H9 (cell line): ENCODE measurements at regions not wholly inside any gene's neighbourhood (a gene's known extent, or its start where the extent isn't known, plus 50 kb on each side); places are given as distances from the start of the nearest gene placed in this dataset.

Experiments
- DNase-seq: peaks from one replicate; pipeline ENCODE4 v3.0.0-alpha.2; 2017
- H2AFZ ChIP-seq: one replicate; pipeline ENCODE4 v1.6.1; 2013; ENCODE audit warnings: mild to moderate bottlenecking, low read length, control low read depth, moderate library complexity
- H2AK5ac ChIP-seq: 2 replicates; pipeline ENCODE4 v1.6.1; 2013; ENCODE audit warnings: low read length, control low read depth, mixed read lengths; ENCODE audit not compliant: insufficient read length
- H2BK120ac ChIP-seq: one replicate; pipeline ENCODE4 v1.6.1; 2013; ENCODE audit warnings: low read depth, mild to moderate bottlenecking, low read length, control low read depth, inconsistent platforms; ENCODE audit not compliant: poor library complexity, severe bottlenecking
- H2BK12ac ChIP-seq: 2 replicates; pipeline ENCODE4 v1.6.1; 2013; ENCODE audit warnings: low read length, control low read depth, mixed read lengths, low read depth; ENCODE audit not compliant: insufficient read length
- H2BK15ac ChIP-seq: 2 replicates; pipeline ENCODE4 v1.6.1; 2013; ENCODE audit warnings: low read depth, low read length, control low read depth
- H2BK20ac ChIP-seq: one replicate; pipeline ENCODE4 v1.6.1; 2013; ENCODE audit warnings: low read depth, mild to moderate bottlenecking, low read length, control low read depth, inconsistent platforms; ENCODE audit not compliant: poor library complexity, severe bottlenecking
- H2BK5ac ChIP-seq: 2 replicates; pipeline ENCODE4 v1.6.1; 2013; ENCODE audit warnings: low read length, control low read depth, mixed read lengths; ENCODE audit not compliant: insufficient read length
- H3K14ac ChIP-seq: 2 replicates; pipeline ENCODE4 v1.6.1; 2013; ENCODE audit warnings: low read length, control low read depth; ENCODE audit not compliant: insufficient read depth
- H3K18ac ChIP-seq: 2 replicates; pipeline ENCODE4 v1.6.1; 2013; ENCODE audit warnings: low read depth, mild to moderate bottlenecking, mixed read lengths, low read length, control low read depth; ENCODE audit not compliant: insufficient read length
- H3K23ac ChIP-seq: 2 replicates; pipeline ENCODE4 v1.6.1; 2013; ENCODE audit warnings: low read length, control low read depth, mixed read lengths, low read depth; ENCODE audit not compliant: insufficient read length
- H3K23me2 ChIP-seq: 2 replicates; pipeline ENCODE4 v1.6.1; 2013; ENCODE audit warnings: low read depth, mild to moderate bottlenecking, mixed read lengths, low read length, control low read depth; ENCODE audit not compliant: insufficient read length, poor library complexity, severe bottlenecking
- H3K27ac ChIP-seq: 2 replicates; pipeline ENCODE4 v1.5.1; 2013; ENCODE audit warnings: low read length, control low read depth, mixed read lengths, low read depth; ENCODE audit not compliant: insufficient read length
- H3K27me3 ChIP-seq: 2 replicates; pipeline ENCODE4 v1.6.1; 2013; ENCODE audit warnings: low read length, control low read depth, inconsistent platforms; ENCODE audit not compliant: insufficient read depth
- H3K4ac ChIP-seq: 2 replicates; pipeline ENCODE4 v1.6.1; 2013; ENCODE audit warnings: low read depth, mild to moderate bottlenecking, control low read depth, inconsistent platforms, low read length, moderate library complexity
- H3K4me1 ChIP-seq: 2 replicates; pipeline ENCODE4 v1.6.1; 2013; ENCODE audit warnings: low read length, control low read depth, inconsistent platforms; ENCODE audit not compliant: insufficient read depth
- H3K4me2 ChIP-seq: 2 replicates; pipeline ENCODE4 v1.6.1; 2013; ENCODE audit warnings: low read length, control low read depth, mixed read lengths; ENCODE audit not compliant: insufficient read length, insufficient read depth
- H3K56ac ChIP-seq: 2 replicates; pipeline ENCODE4 v1.6.1; 2013; ENCODE audit warnings: low read depth, mild to moderate bottlenecking, mixed read lengths, low read length, control low read depth; ENCODE audit not compliant: insufficient read length
- H3K79me1 ChIP-seq: 2 replicates; pipeline ENCODE4 v1.6.1; 2013; ENCODE audit warnings: low read depth, mild to moderate bottlenecking, moderate library complexity, low read length, control low read depth, inconsistent platforms; ENCODE audit not compliant: insufficient read depth, poor library complexity, severe bottlenecking
- H3K79me2 ChIP-seq: 2 replicates; pipeline ENCODE4 v1.6.1; 2013; ENCODE audit warnings: low read length, control low read depth, inconsistent platforms; ENCODE audit not compliant: insufficient read depth
- H3K9ac ChIP-seq: 2 replicates; pipeline ENCODE4 v1.6.1; 2013; ENCODE audit warnings: low read length, control low read depth, mixed read lengths; ENCODE audit not compliant: insufficient read length; ENCODE audit errors: extremely low read depth
- H3K9me3 ChIP-seq: one replicate; pipeline ENCODE4 v1.6.1; 2013; ENCODE audit warnings: low read depth, low read length, inconsistent platforms; ENCODE audit not compliant: control insufficient read depth
- H3T11ph ChIP-seq: one replicate; pipeline ENCODE4 v1.6.1; 2013; ENCODE audit warnings: mild to moderate bottlenecking, low read length, control low read depth, inconsistent platforms
- H4K20me1 ChIP-seq: one replicate; pipeline ENCODE4 v1.6.1; 2013; ENCODE audit not compliant: control insufficient read depth, insufficient read length, insufficient read depth
- H4K5ac ChIP-seq: 2 replicates; pipeline ENCODE4 v1.6.1; 2013; ENCODE audit warnings: low read depth, mild to moderate bottlenecking, mixed read lengths, low read length, control low read depth; ENCODE audit not compliant: insufficient read length
- H4K8ac ChIP-seq: replicated peaks from 2 replicates; pipeline ENCODE4 v1.6.1; 2013; ENCODE audit warnings: low read length, control low read depth, mixed read lengths, low read depth; ENCODE audit not compliant: insufficient read length
- H4K91ac ChIP-seq: 2 replicates; pipeline ENCODE4 v1.6.1; 2013; ENCODE audit warnings: low read depth, mild to moderate bottlenecking, moderate library complexity, mixed read lengths, low read length, control low read depth; ENCODE audit not compliant: insufficient read length
- H3K27ac Mint-ChIP-seq, 3 experiments: 2 replicates in 2 of 3; 3 replicates in 1 of 3; pipeline ENCODE4 v1.8.0; 2020 to 2021; ENCODE audit warnings: mixed read lengths in 3 of 3, mild to moderate bottlenecking in 1 of 3, moderate library complexity in 1 of 3
- H3K27me3 Mint-ChIP-seq: 2 replicates; pipeline ENCODE4 v1.8.0; 2021; ENCODE audit warnings: low read depth, mild to moderate bottlenecking, moderate library complexity, mixed read lengths
- H3K36me3 Mint-ChIP-seq, 3 experiments: 2 replicates in 2 of 3; 3 replicates in 1 of 3; pipeline ENCODE4 v1.8.0; 2020 to 2021; ENCODE audit warnings: low read depth in 3 of 3, mixed read lengths in 3 of 3; ENCODE audit not compliant: insufficient read depth in 1 of 3
- H3K4me1 Mint-ChIP-seq, 2 experiments: 2 replicates each; pipeline ENCODE4 v1.8.0; 2020; ENCODE audit warnings: mixed read lengths in 2 of 2
- H3K4me3 Mint-ChIP-seq, 2 experiments: 2 replicates in 1 of 2; 3 replicates in 1 of 2; pipeline ENCODE4 v1.8.0; 2020 to 2021; ENCODE audit warnings: mild to moderate bottlenecking in 2 of 2, mixed read lengths in 2 of 2, moderate library complexity in 1 of 2
- H3K9me3 Mint-ChIP-seq, 2 experiments: 2 replicates in 1 of 2; 3 replicates in 1 of 2; pipeline ENCODE4 v1.8.0; 2020; ENCODE audit warnings: mild to moderate bottlenecking in 2 of 2, mixed read lengths in 2 of 2, moderate library complexity in 1 of 2
- CTCF ChIP-seq: fragments of 200-600 bp; sonication (generic); conservative IDR thresholded peaks from 3 replicates; pipeline ENCODE4 v1.8.0; 2021; ENCODE audit warnings: antibody characterized with exemption, mild to moderate bottlenecking
- WGBS: extraction: QIAGEN DNeasy Blood & Tissue Kit; methylation state at CpG from one replicate; pipeline ENCODE4 v1.1.7; 2013; ENCODE audit warnings: missing lambda C conversion rate, low lambda C conversion rate, mixed read lengths; ENCODE audit not compliant: insufficient read length; ENCODE audit errors: extremely low coverage; 5-methylcytosine and 5-hydroxymethylcytosine counted together

- Histone ChIP-seq H3K23me2 (no peaks in the 10 kb centered on the region), H2BK120ac (no peak overlapping the region), H2BK5ac (no peak overlapping the region), H4K91ac (no peak overlapping the region), H3K4me1 (no peaks in the 10 kb centered on the region), H3T11ph (no peak overlapping the region), H2BK15ac (no peak overlapping the region), H3K27me3 (no peaks in the 10 kb centered on the region), H4K5ac (no peak overlapping the region), H3K14ac (no peak overlapping the region), H2BK12ac (no peak overlapping the region), H3K27ac (no peak overlapping the region), H2AK5ac (no peak overlapping the region), H3K23ac (no peak overlapping the region), H3K56ac (no peak overlapping the region), H3K4ac (no peak overlapping the region), H4K8ac (no peak overlapping the region), H3K79me2 (no peaks in the 10 kb centered on the region), H3K79me1 (no peaks in the 10 kb centered on the region), H2BK20ac (no peak overlapping the region), H4K20me1 (no peaks in the 10 kb centered on the region), H3K18ac (no peak overlapping the region), H3K9me3 (no peaks in the 10 kb centered on the region), H3K9ac (no peak overlapping the region), H3K4me2 (no peak overlapping the region), H2AFZ (no peak overlapping the region)
- H3K36me3 Mint-ChIP-seq = peaks cover 0 to 8% (median 0%) of the 10 kb centered on the region in 3 experiments; a peak in 2 of 7 replicates
- no peaks in the 10 kb centered on the region for H3K27me3 Mint-ChIP-seq
- DNase-seq = no peak
- H3K27ac Mint-ChIP-seq = no peak overlapping the region
- H3K4me1 Mint-ChIP-seq = 0 out of 4 replicates have a peak, but pooled peaks cover 0 to 3% of the 10 kb centered on the region in 2 experiments
- no peak for TF ChIP-seq CTCF
- WGBS = no CpG with 5 or more reads among the region's 5 CpGs
- H3K9me3 Mint-ChIP-seq = peaks cover 0 to 14% of the 10 kb centered on the region in 2 experiments; a peak in 4 of 5 replicates
- no peak overlapping the region for H3K4me3 Mint-ChIP-seq
These were observed 94.6 kb upstream of the OR9G4 start for GRCh38 chr11:56842814-56843794.
